ENCODE measurements at regions not wholly inside any gene's neighbourhood (a gene's known extent, or its start where the extent isn't known, plus 50 kb on each side); places are given as distances from the start of the nearest gene placed in this dataset.

- TF ChIP-seq NFYA (IDR thresholded peaks at IDR 0.05; ENCODE audit: borderline replicate concordance, low read depth, low read length) (no peak), MYC (IDR thresholded peaks at IDR 0.05; ENCODE audit: insufficient read depth, insufficient read length, insufficient replicate concordance, low read length, severe bottlenecking) (no peak), CREM (IDR thresholded peaks at IDR 0.05; ENCODE audit: low read depth) (no peak), USF2 (IDR thresholded peaks at IDR 0.05; ENCODE audit: borderline replicate concordance, low read depth, low read length) (no peak), POLR2AphosphoS5 (IDR thresholded peaks at IDR 0.05; ENCODE audit: low read length) (no peak)
These were observed 108.3 kb upstream of the MSX2 start (continued) for GRCh38 chr5:174616036-174616435.

GRCh38 chr5:174617285-174617684 lies 107.1 kb upstream of the MSX2 start:
- CTCF ChIA-PET = no interaction called here
- no peak overlapping the region for H2AFZ ChIP-seq (ENCODE audit: control insufficient read depth, low read depth, low read length)
- FAIRE-seq (no peak), DNase-seq (ENCODE audit: low read depth, low spot score) (no peak), ATAC-seq (no peak)
- RAD21 ChIA-PET (ENCODE audit: unreplicated experiment) = no interaction called here
- no peak for TF ChIP-seq RAD21 (IDR thresholded peaks at IDR 0.05; ENCODE audit: insufficient read depth, low read depth, low read length)
- no peak for TF ChIP-seq EED (IDR thresholded peaks at IDR 0.05; ENCODE audit: low read depth)
- no peak for TF ChIP-seq PBX3 (IDR thresholded peaks at IDR 0.05; ENCODE audit: insufficient replicate concordance, low read depth, low read length)
- H3K36me3 ChIP-seq (ENCODE audit: control insufficient read depth in 2 of 2, insufficient read depth in 2 of 2, low read length in 1 of 2) = no peaks in the 10 kb centered on the region
- intact Hi-C loops (cut with micrococcal nuclease; ENCODE audit: unreplicated experiment) (no loop called here), in situ Hi-C loops (cut with MboI) (no loop called here)
- H3K9ac ChIP-seq (ENCODE audit: control insufficient read depth, insufficient read depth, low read length) = no peak overlapping the region
- SMC1A ChIA-PET (ENCODE audit: uncharacterized antibody, unreplicated experiment) = no interaction called here
- H3K27ac ChIP-seq (ENCODE audit: control insufficient read depth, insufficient read depth) = no peak overlapping the region
- 61% methylated on average over 2 of the region's 2 CpGs for WGBS (ENCODE audit: insufficient coverage, insufficient replicate concordance, low lambda C conversion rate, missing lambda C conversion rate)
- no TSS peak for BruUV-seq (replicated peaks)
- H3K79me2 ChIP-seq (ENCODE audit: control insufficient read depth, insufficient read depth, low read length) = no peaks in the 10 kb centered on the region
- POLR2A ChIA-PET = no interaction called here
- H3K4me1 ChIP-seq (ENCODE audit: control insufficient read depth, insufficient read depth, low read length) = no peaks in the 10 kb centered on the region
- no peak overlapping the region for H3K4me2 ChIP-seq (ENCODE audit: control insufficient read depth, insufficient read depth)
- H3K9me3 ChIP-seq (replicated peaks; ENCODE audit: control insufficient read depth, insufficient read depth, low read length) = no peaks in the 10 kb centered on the region
- no peaks in the 10 kb centered on the region for H4K20me1 ChIP-seq (ENCODE audit: control insufficient read depth, insufficient read depth)
- H3K4me3 ChIP-seq = no peak overlapping the region
- H3K27me3 ChIP-seq (replicated peaks in 1 of 2; ENCODE audit: control insufficient read depth in 2 of 2, insufficient read depth in 2 of 2, low read length in 1 of 2) = no peaks in the 10 kb centered on the region

All from GM12878 (cell line).